Skeletal muscle cell (primary cell): ENCODE measurements at regions not wholly inside any gene's neighbourhood (a gene's known extent, or its start where the extent isn't known, plus 50 kb on each side); places are given as distances from the start of the nearest gene placed in this dataset.
"Not testable (repeated sequence)": the region's sequence is repeated elsewhere in the genome, so short reads cannot be mapped to it uniquely, and the experiment has no call there.

Experiments used
- DNase-seq: peaks from one replicate; pipeline ENCODE4 v3.0.0-alpha.2; 2010; ENCODE audit warnings: low read depth
- H3K4me3 ChIP-seq: 2 replicates; pipeline ENCODE4 v1.5.1; 2011; ENCODE audit warnings: low read depth, mild to moderate bottlenecking, control low read depth, low read length, moderate library complexity

DNA sequence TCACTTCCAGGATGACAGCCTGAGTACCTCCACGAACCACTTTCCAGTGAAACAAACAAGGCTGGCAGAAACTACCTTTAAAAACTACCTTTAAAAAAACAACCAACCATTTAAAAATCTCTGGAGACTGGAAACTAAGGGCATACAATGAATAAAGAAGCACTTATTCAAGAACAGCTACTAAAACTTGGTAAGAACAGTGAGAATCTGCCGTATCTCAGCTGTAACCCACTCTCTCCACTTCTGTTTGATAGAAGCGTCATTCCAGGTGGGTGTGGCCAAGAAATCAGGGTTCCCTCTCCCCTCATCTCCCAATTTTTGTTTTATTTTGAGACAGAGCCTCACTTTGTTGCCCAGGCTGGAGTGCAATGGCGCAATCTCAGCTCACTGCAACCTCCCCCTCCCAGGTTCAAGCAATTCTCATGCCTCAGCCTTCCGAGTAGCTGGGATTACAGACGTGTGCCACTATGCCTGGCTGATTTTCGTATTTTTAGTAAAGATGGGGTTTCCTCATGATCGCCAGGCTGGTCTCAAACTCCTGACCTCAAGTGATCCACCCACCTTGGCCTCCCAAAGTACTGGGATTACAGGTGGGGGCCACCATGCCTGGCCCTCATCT, 158.8 kb upstream of the CHST15 start:
- H3K4me3 ChIP-seq: no peak overlapping the region

DNA sequence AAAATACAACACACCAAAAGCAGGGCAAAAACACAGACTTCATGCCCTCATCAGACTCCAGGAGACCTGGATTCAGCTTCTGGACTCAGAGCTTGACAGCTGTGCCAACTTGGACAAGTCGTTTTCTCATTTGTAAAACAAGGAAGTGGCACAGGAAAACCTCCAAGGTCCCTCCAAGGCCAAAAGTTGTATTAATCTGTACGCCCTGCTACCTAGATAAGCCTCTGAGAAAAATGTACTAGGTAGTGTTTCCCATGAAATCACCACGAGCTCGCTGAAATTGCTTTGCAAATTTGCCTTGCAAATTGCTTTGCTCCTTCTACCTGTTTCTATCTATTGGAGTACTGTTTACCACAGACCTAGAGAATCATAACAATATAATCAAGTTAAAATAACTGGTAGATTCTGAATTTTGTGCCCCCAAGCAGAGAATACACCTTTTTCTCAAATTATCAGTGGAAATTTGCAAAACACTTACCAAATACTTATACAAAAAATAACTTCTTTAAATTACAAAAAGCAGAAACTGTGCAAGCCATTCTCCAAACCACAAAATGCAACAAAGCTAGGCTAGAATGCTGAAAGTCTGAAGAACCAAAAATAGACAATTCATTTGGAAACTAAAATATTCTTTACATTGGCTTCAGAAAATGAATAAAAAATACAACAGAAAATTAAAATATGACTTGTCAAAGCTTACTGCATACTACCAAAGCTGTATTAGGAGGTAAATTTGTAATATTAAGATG, 158.1 kb upstream of the CHST15 start:
- no peak for DNase-seq

More for the DNA sequence above, 158.8 kb upstream of the CHST15 start:
- no peak for DNase-seq

DNA sequence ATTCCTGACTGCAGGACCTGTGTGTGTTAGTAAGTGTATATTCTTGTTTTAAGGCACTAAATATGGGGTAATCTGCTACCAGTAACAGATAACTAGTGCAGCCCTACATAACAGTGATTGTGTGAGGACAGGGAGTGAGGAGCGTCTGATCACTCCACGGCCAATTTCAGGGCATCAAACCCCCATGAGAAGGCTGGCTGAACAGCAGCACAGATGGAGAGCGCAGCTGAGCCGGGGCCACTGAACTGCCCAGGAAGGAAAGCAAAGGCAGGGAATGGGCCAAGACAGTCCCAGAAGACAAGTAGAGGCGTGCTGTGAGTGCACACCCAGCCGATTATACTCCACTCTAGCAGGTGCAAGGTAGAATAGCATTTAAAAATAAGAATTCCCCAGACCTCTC, 157.1 kb upstream of the CHST15 start:
- no peak overlapping the region for H3K4me3 ChIP-seq

More for the DNA sequence above, 158.1 kb upstream of the CHST15 start:
- no peak overlapping the region for H3K4me3 ChIP-seq

DNA sequence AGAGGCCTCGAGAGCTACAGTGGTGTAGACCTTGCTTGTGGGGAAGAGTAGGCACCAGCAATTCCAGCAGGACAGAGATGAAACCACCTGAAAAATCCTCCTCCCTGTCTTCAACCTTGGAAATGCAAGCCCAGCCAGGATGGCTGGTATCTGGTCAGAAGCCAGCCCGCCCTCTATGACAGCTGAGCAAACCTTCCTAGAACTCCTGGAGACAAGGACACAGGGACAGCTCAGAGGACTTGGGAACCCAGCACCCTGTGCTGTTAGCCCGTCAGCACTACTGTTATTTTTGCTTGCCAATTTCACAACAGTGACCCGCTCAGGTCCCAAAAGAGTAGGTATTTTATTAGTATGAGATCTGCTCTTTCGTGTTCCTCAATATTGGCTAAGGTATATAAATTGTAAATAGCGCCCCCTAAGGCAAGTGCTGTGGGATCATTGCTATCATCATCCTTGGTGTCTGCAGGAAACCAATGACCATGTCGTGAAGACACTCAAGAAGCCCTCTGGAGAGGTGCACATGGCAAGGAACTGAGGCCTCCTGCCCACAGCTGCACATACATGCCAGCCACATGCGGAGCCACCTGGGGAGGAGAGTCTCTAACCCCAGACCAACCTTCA, 156.5 kb upstream of the CHST15 start:
- no peak overlapping the region for H3K4me3 ChIP-seq
- DNase-seq: no peak

More for the DNA sequence above, 157.1 kb upstream of the CHST15 start:
- no peak for DNase-seq

DNA sequence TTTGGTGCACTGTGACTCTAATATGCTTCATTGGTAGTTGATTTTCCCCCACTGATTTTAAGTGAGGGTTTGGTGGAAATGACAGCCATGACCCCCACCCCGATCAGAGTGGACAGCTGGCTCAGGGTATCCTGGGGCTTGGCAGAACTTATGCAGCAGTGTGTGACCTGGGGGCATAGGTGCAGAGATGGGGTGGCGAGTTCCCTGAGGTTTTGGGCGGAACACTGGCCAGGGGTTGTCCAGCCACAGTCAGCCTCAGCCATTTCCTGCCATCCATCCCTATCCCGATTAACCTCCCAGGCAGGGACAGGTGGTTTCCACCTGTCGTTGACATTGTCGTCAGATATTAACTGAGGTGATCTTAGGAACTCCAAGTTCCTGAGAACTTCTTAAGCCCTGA, 155.8 kb upstream of the CHST15 start:
- H3K4me3 ChIP-seq: no peak overlapping the region
- no peak for DNase-seq

DNA sequence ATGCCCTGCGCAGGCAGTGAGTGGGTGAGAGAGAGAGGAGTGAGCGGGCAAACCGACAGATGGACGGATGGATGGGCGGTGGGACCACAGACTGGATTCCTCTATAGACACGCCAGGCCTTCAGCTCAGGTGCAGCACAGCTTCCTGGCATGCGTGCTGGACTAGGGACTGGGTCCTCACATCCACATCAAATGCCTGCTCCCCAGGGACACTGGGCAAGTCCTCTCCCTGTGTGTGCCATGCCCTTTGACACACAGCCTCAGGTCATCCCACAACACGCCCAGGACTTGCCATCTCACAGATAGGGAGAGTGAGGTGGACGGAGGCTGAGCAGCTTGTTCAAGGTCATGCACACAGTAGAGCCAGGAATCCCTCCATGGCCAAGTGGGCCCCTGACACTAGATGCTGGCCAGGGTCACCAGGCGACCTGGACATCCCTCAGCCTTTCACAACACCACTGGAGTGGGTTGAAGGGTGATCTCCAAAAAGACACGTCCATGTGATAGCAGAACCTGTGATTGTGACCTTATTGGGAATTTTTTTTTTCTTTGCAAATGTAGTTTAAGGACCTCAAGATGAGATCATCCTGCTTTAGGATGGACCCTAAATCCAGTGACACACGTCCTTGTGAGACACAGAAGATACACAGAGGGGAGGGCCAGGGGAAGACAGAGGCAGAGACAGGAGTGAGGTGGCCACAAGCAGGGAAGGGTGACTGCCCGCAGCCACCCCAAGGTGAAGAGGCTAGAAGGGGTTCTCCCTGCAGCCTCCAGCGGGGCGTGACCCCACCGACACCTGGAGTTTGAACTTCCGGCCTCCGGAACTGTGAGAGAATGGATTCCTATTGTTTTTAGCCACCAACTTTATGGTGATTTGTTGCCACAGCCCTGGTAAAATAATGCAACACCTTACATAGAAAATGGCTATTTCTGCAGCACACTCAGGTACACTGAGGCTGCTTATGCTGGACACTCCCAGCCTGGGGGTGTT, 155.0 kb upstream of the CHST15 start:
- no peak overlapping the region for H3K4me3 ChIP-seq
- DNase-seq: no peak

DNA sequence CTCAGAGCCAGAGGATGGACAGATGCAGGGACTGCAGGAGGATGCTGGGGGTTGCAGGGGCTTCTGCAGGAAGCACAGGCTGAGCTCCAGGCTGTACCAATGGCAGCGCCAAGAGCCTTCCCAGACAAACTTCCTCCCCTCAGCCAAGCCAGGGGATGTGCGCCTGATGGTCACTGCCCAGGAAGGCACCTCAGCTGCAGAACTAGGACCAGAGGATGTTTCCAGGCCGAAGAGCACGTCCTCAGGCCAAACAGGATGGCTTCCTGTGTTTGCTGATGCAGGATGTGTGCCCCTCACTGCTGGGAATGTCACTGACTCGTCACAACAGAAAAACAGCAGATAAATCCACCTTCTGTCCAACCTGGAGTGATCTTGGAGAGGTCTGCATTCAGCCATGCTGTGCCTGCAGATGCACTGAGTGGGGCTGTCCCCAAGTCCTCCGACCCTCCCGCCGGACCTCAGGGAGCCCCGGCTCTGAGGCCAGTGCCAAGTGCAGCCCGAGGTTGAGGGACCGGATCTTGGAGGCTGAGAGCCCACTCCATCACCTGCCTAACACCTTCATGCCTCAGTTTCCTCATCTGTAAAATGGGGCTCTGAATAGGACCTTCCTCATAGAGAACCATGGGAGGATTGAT, 152.5 kb upstream of the CHST15 start:
- no peak overlapping the region for H3K4me3 ChIP-seq
- DNase-seq: no peak

DNA sequence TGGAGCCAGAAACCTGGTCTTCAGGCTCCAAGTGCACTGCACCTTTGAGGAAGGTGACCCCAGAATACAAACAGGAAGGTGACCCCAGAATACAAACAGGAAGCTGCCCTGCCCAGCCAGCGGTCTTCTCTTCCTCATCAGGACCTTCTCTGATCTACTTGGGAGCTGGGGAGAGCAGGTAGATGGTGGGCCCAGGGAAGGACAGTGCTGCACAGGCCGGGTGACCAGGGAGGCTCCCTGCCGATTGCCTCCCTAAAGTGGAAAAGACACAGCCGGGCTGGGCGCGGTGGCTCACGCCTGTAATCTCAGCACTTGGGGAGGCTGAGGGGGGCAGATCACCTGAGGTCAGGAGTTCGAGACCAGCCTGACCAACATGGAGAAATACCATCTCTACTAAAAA, 151.8 kb upstream of the CHST15 start:
- no peak overlapping the region for H3K4me3 ChIP-seq
- DNase-seq: no peak

DNA sequence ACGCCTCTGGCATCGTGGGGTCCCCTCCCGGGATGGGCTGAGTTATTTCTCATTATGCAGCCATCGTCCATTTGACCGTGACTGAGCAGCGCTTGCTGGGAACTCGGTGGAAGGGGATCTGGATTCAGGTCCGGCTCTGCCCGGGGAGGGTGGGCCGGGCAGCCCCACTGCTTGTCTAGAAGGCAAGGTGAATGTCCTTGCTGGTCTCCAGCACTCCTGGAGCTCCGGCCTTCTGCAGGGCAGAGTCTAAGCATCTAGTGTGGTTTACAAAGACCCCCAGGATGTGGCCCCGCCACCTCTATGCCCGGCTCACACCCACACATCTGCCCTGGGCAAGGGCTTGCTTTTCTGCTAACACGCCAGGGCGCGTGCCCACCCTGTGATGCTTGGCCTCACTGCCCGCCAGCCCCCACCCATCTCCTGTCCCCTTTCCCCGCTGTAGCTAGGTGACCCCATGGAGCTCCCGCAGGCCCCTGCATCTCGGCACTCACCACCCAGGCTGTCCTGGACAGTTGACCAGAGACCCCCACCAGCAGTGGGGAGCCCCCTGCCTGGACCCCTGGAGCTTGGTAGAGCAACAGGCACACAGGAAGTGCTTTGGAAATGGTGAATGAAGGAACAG, 151.0 kb upstream of the CHST15 start:
- no peak for DNase-seq

DNA sequence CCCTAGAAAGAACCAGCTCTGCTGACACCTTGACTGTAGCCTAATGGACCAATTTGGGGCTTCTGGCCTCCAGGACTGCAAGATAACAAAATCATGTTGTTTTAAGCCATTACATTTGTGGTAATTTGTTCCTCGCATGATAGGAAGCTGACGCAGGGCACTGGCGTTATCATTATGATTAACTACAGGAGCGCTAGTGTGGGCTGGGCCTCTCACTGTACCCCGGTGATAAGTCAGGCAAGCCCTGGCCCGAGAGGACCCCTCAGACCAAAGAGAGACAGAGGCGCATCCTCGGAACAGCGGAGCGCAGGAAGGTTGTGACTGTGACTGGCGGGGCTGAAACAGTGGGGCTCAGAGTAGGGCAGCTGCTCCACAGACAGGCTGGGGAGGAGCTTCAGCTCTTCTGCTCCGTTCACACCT, 150.3 kb upstream of the CHST15 start:
- H3K4me3 ChIP-seq: no peak overlapping the region
- no peak for DNase-seq

More for the DNA sequence above, 151.0 kb upstream of the CHST15 start:
- H3K4me3 ChIP-seq: no peak overlapping the region

DNA sequence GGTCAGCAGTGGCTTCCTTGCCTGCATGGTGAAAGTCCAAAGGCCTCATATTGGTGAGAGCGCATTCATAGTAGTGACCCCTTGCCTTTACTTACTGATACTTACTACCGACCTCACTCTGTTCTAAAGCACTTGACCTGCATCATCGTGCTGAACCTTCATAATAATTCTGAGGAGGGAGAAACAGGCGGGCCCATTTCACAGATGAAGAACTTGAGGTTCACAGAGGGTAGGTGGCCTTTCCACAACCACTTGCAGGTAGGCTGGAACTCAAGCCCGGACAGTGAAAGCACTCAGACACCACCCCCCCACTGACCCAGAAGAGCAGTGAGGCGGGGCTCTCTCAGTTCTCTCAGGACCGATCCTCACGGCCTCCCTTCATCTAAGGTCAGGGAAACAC, 149.4 kb upstream of the CHST15 start:
- no peak overlapping the region for H3K4me3 ChIP-seq
- no peak for DNase-seq

DNA sequence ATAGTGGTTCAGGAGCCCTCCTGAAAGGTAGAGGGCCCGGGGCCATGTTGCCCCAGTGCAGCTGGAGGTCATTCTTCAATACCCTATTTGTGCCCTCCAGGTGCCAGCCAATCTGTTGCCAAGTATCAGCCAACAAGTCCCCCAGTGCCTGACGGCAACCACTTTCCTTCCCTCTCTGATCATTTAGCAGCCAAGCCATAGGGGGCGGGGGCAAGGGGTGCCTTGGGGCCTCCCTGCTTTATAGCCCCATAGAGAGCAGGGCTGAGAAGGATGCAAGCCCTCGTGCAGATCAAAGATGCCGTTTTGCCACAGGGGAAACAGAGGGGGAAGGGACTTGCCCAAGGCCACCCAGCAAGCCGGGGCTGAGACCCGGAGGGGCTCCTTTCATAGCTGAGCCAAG, 149.0 kb upstream of the CHST15 start:
- DNase-seq: no peak

DNA sequence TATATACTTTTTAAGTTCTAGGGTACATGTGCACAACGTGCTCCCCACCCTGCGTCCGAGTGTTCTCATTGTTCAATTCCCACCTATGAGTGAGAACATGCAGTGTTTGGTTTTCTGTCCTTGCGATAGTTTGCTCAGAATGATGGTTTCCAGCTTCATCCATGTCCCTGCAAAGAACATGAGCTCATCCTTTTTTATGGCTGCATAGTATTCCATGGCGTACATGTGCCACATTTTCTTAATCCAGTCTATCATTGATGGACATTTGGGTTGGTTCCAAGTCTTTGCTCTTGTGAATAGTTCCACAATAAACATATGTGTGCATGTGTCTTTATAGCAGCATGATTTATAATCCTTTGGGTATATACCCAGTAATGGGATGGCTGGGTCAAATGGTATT, 148.1 kb upstream of the CHST15 start:
- not testable (repeated sequence) for H3K4me3 ChIP-seq, DNase-seq

More for the DNA sequence above, 149.0 kb upstream of the CHST15 start:
- H3K4me3 ChIP-seq: no peak overlapping the region

DNA sequence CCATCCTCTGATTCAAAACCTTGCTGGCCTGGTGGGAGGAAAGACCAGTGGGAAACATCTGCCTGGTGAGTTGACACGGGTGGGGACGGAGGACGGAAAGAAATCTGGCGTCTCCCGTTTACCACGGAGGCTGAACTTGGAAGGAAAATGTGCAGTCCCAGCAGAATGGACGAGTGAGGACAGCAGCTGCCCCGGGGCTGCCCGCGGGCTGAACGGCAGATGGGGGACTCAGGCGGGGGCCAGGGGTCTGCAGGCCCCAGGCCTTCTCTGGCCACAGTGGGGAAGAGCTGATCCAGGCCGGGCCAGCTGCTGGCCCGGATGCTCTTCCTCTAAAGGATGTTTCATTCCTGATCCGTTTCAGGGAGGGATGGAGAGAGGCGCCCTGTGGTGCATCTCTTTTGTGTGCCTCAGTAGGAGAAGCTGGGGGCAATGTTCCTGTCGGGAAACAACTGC, 147.5 kb upstream of the CHST15 start:
- no peak overlapping the region for H3K4me3 ChIP-seq
- no peak for DNase-seq

DNA sequence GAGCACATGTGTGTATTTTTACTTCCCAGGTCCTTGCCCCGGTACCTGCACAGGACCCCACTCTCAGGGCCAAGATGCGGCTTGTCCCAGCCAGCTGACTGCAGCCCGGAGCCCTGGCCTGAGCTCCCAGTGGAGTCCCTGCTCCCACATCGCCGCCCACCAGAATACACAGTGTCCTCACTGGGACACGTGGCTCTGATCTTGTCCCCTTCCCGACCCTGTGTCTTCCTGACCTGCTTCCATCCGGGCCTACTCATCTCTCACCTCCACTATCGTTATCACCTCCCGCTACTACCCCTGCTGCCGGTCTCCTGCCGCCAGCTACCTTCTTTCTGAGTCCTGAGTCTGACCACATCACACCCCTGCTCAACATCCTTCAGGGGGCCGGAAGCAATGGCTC, 146.3 kb upstream of the CHST15 start:
- DNase-seq: no peak
- no peak overlapping the region for H3K4me3 ChIP-seq

DNA sequence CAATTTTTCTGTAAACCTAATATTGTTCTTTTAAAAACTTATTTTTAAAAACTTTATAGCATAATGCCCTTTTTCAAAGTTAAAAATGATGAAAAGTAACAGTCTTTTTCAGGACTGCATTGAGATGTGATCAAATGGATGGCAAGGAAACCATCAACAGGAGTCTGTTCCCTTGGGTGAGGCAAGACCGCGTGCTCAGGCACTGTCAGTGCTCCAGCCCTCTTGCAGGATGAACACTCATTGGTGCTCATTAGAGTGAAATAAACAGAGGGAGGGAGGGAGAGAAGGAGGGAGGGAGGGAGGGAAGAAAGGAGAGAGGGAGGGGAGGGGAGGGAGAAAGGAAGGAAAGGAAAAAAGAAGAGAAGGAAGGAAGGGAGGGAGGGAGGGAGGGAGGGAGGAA, 145.7 kb upstream of the CHST15 start:
- H3K4me3 ChIP-seq: no peak overlapping the region
- DNase-seq: no peak

DNA sequence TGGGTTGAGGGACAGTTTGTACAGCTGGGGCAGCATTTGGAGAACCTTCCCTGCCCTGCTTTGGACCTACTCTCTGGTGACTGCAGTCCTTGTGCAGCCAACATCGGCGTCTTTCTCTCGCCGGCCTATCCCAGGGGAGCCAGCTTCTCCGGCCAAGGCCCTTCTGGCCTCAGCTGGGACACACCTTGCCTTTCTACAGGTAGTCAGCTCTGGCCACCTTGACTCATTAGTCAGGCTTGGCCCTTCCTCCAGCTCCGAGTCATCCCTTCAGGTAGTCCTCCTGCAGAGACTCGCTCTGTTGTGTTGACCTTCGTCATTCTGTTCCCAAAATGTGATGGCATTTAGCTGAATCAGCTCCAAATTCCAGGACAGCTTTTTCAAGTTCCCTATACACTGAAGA, 145.0 kb upstream of the CHST15 start:
- no peak for DNase-seq
- H3K4me3 ChIP-seq: no peak overlapping the region

DNA sequence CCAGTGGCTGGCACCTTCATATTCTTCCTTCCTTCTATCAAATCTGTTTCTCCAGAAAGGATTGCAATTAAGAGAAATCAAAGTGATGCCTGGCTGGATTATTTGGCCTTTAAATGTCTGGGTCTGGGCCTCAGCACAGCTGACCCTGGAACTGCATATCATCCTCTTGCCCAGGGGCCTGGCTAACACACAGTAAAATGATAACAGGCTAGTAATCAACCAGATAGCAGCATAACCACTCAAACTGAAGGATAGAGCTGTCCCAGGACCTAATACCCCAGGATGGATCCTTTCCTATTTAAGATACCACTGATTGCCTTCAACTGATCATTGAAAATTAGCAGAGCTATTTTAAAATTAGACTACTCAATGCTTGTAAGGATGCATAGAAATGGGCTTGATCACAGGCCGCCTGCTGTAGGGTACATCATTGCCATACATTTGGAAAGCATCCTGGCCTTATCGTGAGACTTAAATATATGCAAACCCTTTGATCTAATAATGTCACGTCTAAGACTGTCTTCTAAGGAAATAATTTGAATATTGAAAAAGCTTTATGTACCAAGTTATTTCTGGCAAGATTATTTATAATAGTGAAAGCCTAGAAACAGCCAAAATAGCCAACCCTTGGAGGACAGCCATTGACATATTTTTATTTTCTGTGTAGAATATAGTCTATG, 144.0 kb upstream of the CHST15 start:
- no peak overlapping the region for H3K4me3 ChIP-seq
- no peak for DNase-seq
